NCI-H748 treated with DMSO at 0.1 percent for 48 hours (cell line): ENCODE measurements at regions not wholly inside any gene's neighbourhood (a gene's known extent, or its start where the extent isn't known, plus 50 kb on each side); places are given as distances from the start of the nearest gene placed in this dataset.
"Not testable (repeated sequence)": the region's sequence is repeated elsewhere in the genome, so short reads cannot be mapped to it uniquely, and the experiment has no call there.

Experiments used
- DNase-seq: peaks from one replicate; lab custom pipeline; 2025; lab: John Stamatoyannopoulos, UW

- peak; percentile 41 for DNase-seq
Measured at GRCh38 chr16:66207139-66207882, 159.2 kb upstream of the CDH5 start.

DNA sequence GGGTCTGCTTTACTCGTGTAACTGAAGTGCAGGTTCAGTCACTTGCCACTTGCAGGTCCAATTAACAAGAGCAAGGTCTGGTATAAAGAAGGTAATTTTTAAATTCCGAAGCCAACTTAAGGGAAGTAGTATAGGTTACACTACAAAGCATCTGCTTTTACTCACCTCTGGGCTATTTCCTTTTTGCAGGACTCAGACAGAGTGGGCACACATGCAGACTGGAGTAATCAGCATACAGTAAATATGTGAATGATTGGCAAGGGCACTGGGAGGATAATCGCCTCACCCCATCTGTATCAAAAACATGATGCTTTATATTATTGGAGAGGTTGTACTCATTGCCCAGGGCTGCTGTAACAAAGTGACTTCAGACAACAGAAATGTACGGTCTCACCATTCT is 160.1 kb upstream of the CDH5 start:
- DNase-seq = peak; percentile 9

- peak; percentile 93 for DNase-seq
Measured at GRCh38 chr16:66205287-66206231, 160.9 kb upstream of the CDH5 start.

GRCh38 chr16:66204756-66205155 is 161.7 kb upstream of the CDH5 start:
- no peak for DNase-seq

DNA sequence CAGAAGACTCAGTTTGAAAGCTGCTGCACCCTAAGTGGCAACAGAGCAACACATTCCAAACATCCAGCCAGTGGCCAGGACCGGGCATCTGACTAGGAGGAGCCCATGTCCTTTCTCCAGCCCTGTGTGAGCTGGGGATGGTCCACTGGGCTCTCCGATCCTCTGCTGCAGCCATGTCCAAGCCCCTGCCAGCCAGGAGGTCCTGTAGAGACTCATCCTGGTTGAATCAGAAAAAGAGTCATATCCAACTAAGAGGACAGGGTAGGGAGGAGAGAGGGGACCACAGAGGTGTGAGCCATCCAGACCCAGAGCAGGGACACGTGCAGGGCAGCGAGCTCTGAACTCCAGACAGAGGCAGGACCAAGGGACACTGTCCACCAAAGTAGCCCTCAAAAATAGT is 163.0 kb upstream of the CDH5 start:
- no peak for DNase-seq

DNA sequence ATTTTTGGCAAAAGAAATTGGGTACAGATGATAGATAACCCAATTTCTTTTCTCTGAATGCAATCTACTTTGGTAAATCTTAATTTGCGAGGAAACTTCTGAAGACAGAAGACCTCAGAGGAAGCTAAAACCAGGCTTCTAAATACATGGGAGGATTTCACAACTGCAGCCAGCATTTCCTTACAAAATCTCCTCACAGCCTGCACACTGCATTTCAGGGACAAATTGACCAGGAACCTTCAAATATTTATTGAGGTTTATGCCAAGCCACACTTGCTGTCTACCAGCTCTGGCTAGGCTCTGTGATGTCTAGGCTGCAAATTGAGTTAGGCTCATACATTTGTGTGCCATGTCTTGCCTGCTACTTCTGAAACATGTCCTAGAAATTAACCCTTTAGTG is 167.3 kb upstream of the CDH5 start:
- DNase-seq = no peak

GRCh38 chr16:66198641-66199040 is 167.8 kb upstream of the CDH5 start:
- DNase-seq = no peak

DNA sequence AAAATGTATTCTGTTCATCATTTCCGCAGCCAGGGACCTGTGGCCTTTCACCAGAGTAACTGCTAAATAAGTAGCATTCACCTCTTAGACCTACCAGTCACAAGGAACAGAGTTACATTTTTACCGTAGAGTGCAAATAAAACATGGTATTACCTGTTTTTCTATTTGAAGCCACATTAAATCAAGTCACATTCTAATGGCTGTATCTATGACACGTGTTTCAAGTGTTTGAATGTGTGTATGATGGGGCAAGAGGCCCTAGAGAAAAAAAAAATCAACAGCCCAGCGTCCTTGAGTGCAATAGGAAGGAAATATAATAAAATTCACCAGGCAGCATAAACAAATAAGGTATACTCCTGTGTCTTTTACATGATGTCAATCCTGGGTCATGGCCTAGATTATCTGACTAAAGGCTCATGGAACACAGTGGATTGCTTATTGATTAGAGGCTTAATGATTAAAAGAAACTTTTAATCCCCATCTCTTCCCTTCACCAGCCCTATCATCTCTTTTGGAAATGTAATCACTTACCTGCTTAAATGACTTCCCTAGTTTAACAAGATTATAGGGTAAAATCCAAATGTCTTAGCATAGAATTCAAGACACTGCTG is 168.7 kb upstream of the CDH5 start:
- no peak for DNase-seq

DNA sequence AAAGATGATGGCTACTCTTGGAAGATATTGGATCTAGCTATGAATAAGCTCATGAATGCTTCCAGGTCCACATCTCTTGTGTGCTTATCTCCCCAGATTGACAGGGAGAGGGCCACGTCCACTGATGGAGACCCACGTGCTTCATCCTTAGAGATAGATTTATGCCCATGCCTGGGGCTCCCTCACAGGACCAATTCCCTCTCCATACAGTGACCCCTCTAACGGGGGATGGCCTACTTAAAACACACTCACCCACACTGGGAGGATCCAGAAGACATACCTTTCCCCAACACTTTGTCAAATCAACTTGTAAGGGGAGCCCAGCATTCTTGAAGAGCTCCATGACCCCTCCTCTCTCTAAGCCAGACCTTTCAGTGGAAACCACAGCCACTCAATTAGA is 169.7 kb upstream of the CDH5 start:
- no peak for DNase-seq

- DNase-seq = no peak
Measured at GRCh38 chr16:66194866-66195265, 171.6 kb upstream of the CDH5 start.

- DNase-seq = no peak
Measured at GRCh38 chr16:66193543-66194229, 172.8 kb upstream of the CDH5 start.

GRCh38 chr16:66190411-66190810 is 176.1 kb upstream of the CDH5 start:
- no peak for DNase-seq

GRCh38 chr16:66189951-66190350 is 176.5 kb upstream of the CDH5 start:
- no peak for DNase-seq

GRCh38 chr16:66188917-66189725 is 177.4 kb upstream of the CDH5 start:
- no peak for DNase-seq

GRCh38 chr16:66186251-66186785 is 180.2 kb upstream of the CDH5 start:
- no peak for DNase-seq

- DNase-seq = no peak
Measured at GRCh38 chr16:66182592-66182991, 183.9 kb upstream of the CDH5 start.

- no peak for DNase-seq
Measured at GRCh38 chr16:66176731-66177130, 189.8 kb upstream of the CDH5 start.

DNA sequence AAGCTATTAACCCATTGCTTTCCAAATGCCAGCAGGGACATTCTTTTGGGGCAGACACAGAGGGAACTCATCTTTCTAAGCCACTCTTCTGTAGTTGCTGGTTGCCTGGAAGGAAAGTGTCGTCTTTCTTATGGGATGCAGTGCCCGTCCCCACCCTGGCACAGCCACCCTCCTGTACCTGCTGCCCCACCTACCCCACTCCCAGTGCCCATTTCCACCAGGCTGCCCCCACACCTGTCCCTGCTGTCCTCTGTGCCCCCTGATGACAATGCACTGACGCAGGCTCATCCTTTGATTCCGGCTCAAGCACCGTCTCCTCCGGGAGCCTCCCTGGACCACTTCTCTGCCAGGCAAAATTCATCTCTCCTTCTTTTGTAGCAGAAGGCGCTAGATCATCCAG is 190.4 kb upstream of the CDH5 start:
- DNase-seq = no peak

- no peak for DNase-seq
Measured at GRCh38 chr16:66175636-66176035, 190.9 kb upstream of the CDH5 start.

DNA sequence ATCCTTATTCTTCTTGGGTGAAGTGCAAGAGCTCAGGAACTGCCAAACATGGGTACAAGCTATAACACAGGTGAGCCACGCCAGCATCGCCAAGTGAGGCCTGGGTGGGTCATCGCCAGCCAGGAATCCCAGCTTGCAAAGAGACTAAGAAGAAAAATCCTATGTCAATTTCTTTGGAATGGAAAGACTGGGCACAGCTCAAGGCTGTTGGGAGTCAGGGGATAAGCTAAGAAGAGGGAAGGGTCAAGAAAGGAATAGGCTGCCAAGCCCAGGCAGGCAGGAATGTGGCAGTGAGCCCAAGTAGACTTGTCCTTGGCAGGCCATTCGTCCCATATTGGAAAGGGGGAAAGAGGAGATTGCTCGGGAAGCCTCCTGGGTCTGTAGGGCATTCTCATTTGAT is 191.4 kb upstream of the CDH5 start:
- DNase-seq = no peak

GRCh38 chr16:66173796-66174195 is 192.7 kb upstream of the CDH5 start:
- not testable (repeated sequence) for DNase-seq
